ENCODE measurements at regions not wholly inside any gene's neighbourhood (a gene's known extent, or its start where the extent isn't known, plus 50 kb on each side); places are given as distances from the start of the nearest gene placed in this dataset.

DNA sequence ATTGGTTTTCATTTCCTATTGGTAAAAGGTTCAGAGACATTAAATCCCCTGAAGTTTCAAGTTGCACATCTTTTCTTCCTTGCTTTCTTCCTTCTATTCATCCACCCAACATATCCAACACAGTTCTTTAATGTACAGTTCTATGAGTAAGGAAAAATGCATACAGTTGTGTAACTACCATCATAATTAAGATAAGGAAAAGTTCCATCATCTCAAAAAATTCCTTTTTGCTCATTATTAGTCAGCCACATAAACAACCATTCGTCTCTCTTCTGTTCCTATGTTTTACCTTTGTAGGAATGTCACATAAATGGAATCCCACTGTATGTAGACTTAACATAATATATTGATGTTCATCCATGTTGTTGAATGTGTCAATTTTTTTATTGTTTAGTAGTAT, 211.1 kb upstream of the ADAMTS9 start:
- ChIA-PET POLR2A (no interaction called here), CTCF (no interaction called here)
- no peak overlapping the region for H3K4me3 ChIP-seq (ENCODE audit: low read depth, low read length)
- no peaks in the 10 kb centered on the region for H3K36me3 ChIP-seq (ENCODE audit: control insufficient read depth in 2 of 2, insufficient read depth in 1 of 2, low read length in 2 of 2)
- H3K9me3 ChIP-seq (ENCODE audit: control insufficient read depth, insufficient read depth, low read depth, low read length), result no peaks in the 10 kb centered on the region
- TF ChIP-seq ZNF138 (tag by site-specific recombination; IDR thresholded peaks at IDR 0.05; ENCODE audit: borderline replicate concordance) (no peak), ZNF664 (tag by site-specific recombination; IDR thresholded peaks at IDR 0.05) (no peak), ZXDB (tag by site-specific recombination; IDR thresholded peaks at IDR 0.05) (no peak), CTCF (tag by site-specific recombination; IDR thresholded peaks at IDR 0.05) (no peak), MYNN (tag by site-specific recombination; IDR thresholded peaks at IDR 0.05; ENCODE audit: borderline replicate concordance) (no peak), ZNF10 (tag by site-specific recombination; IDR thresholded peaks at IDR 0.05) (no peak), ZNF362 (tag by site-specific recombination; IDR thresholded peaks at IDR 0.05) (no peak), ZBTB26 (tag by site-specific recombination; optimal IDR thresholded peaks at IDR 0.05) (no peak), KLF7 (tag by site-specific recombination; IDR thresholded peaks at IDR 0.05; ENCODE audit: borderline replicate concordance) (no peak), ZNF18 (tag by site-specific recombination; IDR thresholded peaks at IDR 0.05) (no peak), ZNF561 (tag by site-specific recombination; IDR thresholded peaks at IDR 0.05; ENCODE audit: borderline replicate concordance) (no peak), OSR2 (tag by site-specific recombination; IDR thresholded peaks at IDR 0.05) (no peak), ZBTB48 (tag by site-specific recombination; IDR thresholded peaks at IDR 0.05) (no peak), ZNF169 (tag by site-specific recombination; IDR thresholded peaks at IDR 0.05) (no peak), EGR2 (tag by site-specific recombination; IDR thresholded peaks at IDR 0.05; ENCODE audit: low read depth) (no peak)
- TF ChIP-seq, protein P1, sequence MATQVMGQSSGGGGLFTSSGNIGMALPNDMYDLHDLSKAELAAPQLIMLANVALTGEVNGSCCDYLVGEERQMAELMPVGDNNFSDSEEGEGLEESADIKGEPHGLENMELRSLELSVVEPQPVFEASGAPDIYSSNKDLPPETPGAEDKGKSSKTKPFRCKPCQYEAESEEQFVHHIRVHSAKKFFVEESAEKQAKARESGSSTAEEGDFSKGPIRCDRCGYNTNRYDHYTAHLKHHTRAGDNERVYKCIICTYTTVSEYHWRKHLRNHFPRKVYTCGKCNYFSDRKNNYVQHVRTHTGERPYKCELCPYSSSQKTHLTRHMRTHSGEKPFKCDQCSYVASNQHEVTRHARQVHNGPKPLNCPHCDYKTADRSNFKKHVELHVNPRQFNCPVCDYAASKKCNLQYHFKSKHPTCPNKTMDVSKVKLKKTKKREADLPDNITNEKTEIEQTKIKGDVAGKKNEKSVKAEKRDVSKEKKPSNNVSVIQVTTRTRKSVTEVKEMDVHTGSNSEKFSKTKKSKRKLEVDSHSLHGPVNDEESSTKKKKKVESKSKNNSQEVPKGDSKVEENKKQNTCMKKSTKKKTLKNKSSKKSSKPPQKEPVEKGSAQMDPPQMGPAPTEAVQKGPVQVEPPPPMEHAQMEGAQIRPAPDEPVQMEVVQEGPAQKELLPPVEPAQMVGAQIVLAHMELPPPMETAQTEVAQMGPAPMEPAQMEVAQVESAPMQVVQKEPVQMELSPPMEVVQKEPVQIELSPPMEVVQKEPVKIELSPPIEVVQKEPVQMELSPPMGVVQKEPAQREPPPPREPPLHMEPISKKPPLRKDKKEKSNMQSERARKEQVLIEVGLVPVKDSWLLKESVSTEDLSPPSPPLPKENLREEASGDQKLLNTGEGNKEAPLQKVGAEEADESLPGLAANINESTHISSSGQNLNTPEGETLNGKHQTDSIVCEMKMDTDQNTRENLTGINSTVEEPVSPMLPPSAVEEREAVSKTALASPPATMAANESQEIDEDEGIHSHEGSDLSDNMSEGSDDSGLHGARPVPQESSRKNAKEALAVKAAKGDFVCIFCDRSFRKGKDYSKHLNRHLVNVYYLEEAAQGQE (tag by site-specific recombination; IDR thresholded peaks at IDR 0.05), result no peak
- TF ChIP-seq, protein P2, sequence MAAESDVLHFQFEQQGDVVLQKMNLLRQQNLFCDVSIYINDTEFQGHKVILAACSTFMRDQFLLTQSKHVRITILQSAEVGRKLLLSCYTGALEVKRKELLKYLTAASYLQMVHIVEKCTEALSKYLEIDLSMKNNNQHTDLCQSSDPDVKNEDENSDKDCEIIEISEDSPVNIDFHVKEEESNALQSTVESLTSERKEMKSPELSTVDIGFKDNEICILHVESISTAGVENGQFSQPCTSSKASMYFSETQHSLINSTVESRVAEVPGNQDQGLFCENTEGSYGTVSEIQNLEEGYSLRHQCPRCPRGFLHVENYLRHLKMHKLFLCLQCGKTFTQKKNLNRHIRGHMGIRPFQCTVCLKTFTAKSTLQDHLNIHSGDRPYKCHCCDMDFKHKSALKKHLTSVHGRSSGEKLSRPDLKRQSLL (tag by site-specific recombination; IDR thresholded peaks at IDR 0.05), result no peak
- TF ChIP-seq, protein P3, sequence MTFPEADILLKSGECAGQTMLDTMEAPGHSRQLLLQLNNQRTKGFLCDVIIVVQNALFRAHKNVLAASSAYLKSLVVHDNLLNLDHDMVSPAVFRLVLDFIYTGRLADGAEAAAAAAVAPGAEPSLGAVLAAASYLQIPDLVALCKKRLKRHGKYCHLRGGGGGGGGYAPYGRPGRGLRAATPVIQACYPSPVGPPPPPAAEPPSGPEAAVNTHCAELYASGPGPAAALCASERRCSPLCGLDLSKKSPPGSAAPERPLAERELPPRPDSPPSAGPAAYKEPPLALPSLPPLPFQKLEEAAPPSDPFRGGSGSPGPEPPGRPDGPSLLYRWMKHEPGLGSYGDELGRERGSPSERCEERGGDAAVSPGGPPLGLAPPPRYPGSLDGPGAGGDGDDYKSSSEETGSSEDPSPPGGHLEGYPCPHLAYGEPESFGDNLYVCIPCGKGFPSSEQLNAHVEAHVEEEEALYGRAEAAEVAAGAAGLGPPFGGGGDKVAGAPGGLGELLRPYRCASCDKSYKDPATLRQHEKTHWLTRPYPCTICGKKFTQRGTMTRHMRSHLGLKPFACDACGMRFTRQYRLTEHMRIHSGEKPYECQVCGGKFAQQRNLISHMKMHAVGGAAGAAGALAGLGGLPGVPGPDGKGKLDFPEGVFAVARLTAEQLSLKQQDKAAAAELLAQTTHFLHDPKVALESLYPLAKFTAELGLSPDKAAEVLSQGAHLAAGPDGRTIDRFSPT (tag by site-specific recombination; IDR thresholded peaks at IDR 0.05), result no peak
- no peak overlapping the region for H3K27ac ChIP-seq (ENCODE audit: extremely low read depth, low read depth, low read length)
- H3K4me1 ChIP-seq (ENCODE audit: control insufficient read depth, insufficient read depth, low read length), result no peaks in the 10 kb centered on the region

Data from HEK293 (cell line).